GM12878 (cell line): ENCODE measurements at regions not wholly inside any gene's neighbourhood (a gene's known extent, or its start where the extent isn't known, plus 50 kb on each side); places are given as distances from the start of the nearest gene placed in this dataset.

Source experiments
- ATAC-seq: fragments of 200-7000 bp; cut with Tn5 transposase; 3 replicates; pipeline ENCODE4 v1.9.1; 2020; ENCODE audit warnings: mild to moderate bottlenecking, moderate library complexity
- BruUV-seq: library from RNA; stranded (reverse); fragments of 400-500 nt; replicated peaks from 2 replicates; lab custom pipeline; 2021; lab: Mats Ljungman, UMichigan
- CTCF ChIA-PET: fragments of 300-600 bp; sonication (Branson Sonifier 250); formaldehyde crosslinking; extraction: SDS; loops from one replicate; lab custom pipeline; 2021; ENCODE audit warnings: inconsistent platforms; lab: Yijun Ruan, JAX
- POLR2A ChIA-PET: fragments of 350-600 bp; formaldehyde crosslinking; extraction: SDS; loops from one replicate; lab custom pipeline; 2021; ENCODE audit warnings: inconsistent platforms; lab: Charles Lee
- RAD21 ChIA-PET: fragments of 300-600 bp; sonication (Branson Sonifier 250); formaldehyde crosslinking; loops from one replicate; lab custom pipeline; 2023; ENCODE audit warnings: antibody characterized with exemption; ENCODE audit not compliant: unreplicated experiment; lab: Charles Lee
- SMC1A ChIA-PET: fragments of 300-600 bp; sonication (Branson Sonifier 250); formaldehyde crosslinking; loops from one replicate; lab custom pipeline; 2023; ENCODE audit not compliant: unreplicated experiment, uncharacterized antibody; lab: Charles Lee
- DNase-seq: peaks from one replicate; pipeline ENCODE4 v3.0.0-alpha.2; 2011; ENCODE audit warnings: low read depth, low spot score
- FAIRE-seq: peaks from 3 replicates; lab custom pipeline; 2011; peaks lifted over from hg19 to GRCh38; lab: Jason Lieb, UNC
- H2AFZ ChIP-seq: 2 replicates; pipeline ENCODE4 v1.6.0; 2011; ENCODE audit warnings: low read depth, low read length, control low read depth; ENCODE audit not compliant: control insufficient read depth
- H3K27ac ChIP-seq: 2 replicates; pipeline ENCODE4 v1.5.1; 2011; ENCODE audit warnings: control low read depth; ENCODE audit not compliant: control insufficient read depth, insufficient read depth
- H3K27me3 ChIP-seq, 2 experiments: replicated peaks in 1 of 2; 2 replicates each; pipeline versions ENCODE4 v1.6.0 to v1.6.1; 2011; ENCODE audit warnings: low read length in 1 of 2; ENCODE audit not compliant: control insufficient read depth in 2 of 2, insufficient read depth in 2 of 2
- H3K36me3 ChIP-seq, 2 experiments: 2 replicates each; pipeline ENCODE4 v1.5.1; 2011; ENCODE audit warnings: low read length in 1 of 2; ENCODE audit not compliant: control insufficient read depth in 2 of 2, insufficient read depth in 2 of 2
- H3K4me1 ChIP-seq: 2 replicates; pipeline ENCODE4 v1.6.1; 2011; ENCODE audit warnings: mild to moderate bottlenecking, low read length, moderate library complexity, mixed read lengths; ENCODE audit not compliant: control insufficient read depth, insufficient read depth
- H3K4me2 ChIP-seq: 2 replicates; pipeline ENCODE4 v1.6.0; 2011; ENCODE audit warnings: control low read depth; ENCODE audit not compliant: control insufficient read depth, insufficient read depth
- H3K4me3 ChIP-seq: fragments of 200-600 bp; sonication (generic); 2 replicates; pipeline ENCODE4 v1.5.1; 2016
- H3K79me2 ChIP-seq: 2 replicates; pipeline ENCODE4 v1.6.0; 2011; ENCODE audit warnings: low read length; ENCODE audit not compliant: control insufficient read depth, insufficient read depth
- H3K9ac ChIP-seq: 2 replicates; pipeline ENCODE4 v1.8.0; 2011; ENCODE audit warnings: low read length, control low read depth, mixed read lengths; ENCODE audit not compliant: control insufficient read depth, insufficient read depth
- H3K9me3 ChIP-seq: replicated peaks from 3 replicates; pipeline ENCODE4 v1.5.1; 2011; ENCODE audit warnings: mild to moderate bottlenecking, low read length; ENCODE audit not compliant: control insufficient read depth, insufficient read depth
- H4K20me1 ChIP-seq: 2 replicates; pipeline ENCODE4 v1.6.0; 2011; ENCODE audit not compliant: control insufficient read depth, insufficient read depth
- ATF2 ChIP-seq: IDR thresholded peaks from 2 replicates; pipeline ENCODE4 v1.6.1; 2012; ENCODE audit warnings: low read length, inconsistent platforms
- BCL3 ChIP-seq: IDR thresholded peaks from 2 replicates; pipeline ENCODE4 v1.6.1; 2011; ENCODE audit warnings: borderline replicate concordance, low read depth, mild to moderate bottlenecking, moderate library complexity, low read length; ENCODE audit not compliant: insufficient read depth, poor library complexity, severe bottlenecking
- CBX5 ChIP-seq: sonication (generic); IDR thresholded peaks from 2 replicates; pipeline ENCODE4 v1.6.1; 2016; ENCODE audit warnings: low read depth, moderate library complexity, mild to moderate bottlenecking, inconsistent platforms
- MTA3 ChIP-seq: IDR thresholded peaks from 2 replicates; pipeline ENCODE4 v1.6.1; 2012; ENCODE audit warnings: low read length, inconsistent platforms, borderline replicate concordance
- NR2F1 ChIP-seq: fragments of 450-650 bp; conservative IDR thresholded peaks from 2 replicates; pipeline ENCODE4 v1.6.1; 2017; ENCODE audit warnings: mild to moderate bottlenecking
- PAX8 ChIP-seq: fragments of 450-650 bp; IDR thresholded peaks from 2 replicates; pipeline ENCODE4 v1.6.1; 2017; ENCODE audit warnings: mild to moderate bottlenecking, moderate library complexity
- POLR2AphosphoS2 ChIP-seq: IDR thresholded peaks from 2 replicates; pipeline ENCODE4 v1.6.1; 2011; ENCODE audit warnings: low read depth, mild to moderate bottlenecking, low read length, improper control_type of control experiment, moderate library complexity
- POLR2AphosphoS5 ChIP-seq: IDR thresholded peaks from 2 replicates; pipeline ENCODE4 v1.6.1; 2011; ENCODE audit warnings: mild to moderate bottlenecking, low read length, inconsistent platforms
- POU2F2 ChIP-seq: IDR thresholded peaks from 3 replicates; pipeline ENCODE4 v1.6.1; 2011; ENCODE audit warnings: low read depth, mild to moderate bottlenecking, low read length, borderline replicate concordance
- RAD21 ChIP-seq: IDR thresholded peaks from 2 replicates; pipeline ENCODE4 v1.6.1; 2011; ENCODE audit warnings: mild to moderate bottlenecking, low read depth, low read length, moderate library complexity; ENCODE audit not compliant: insufficient read depth
- RELA ChIP-seq: fragments of 450-650 bp; IDR thresholded peaks from 2 replicates; pipeline ENCODE4 v1.8.0; 2014; ENCODE audit warnings: borderline replicate concordance; ENCODE audit not compliant: partially characterized antibody
- RUNX3 ChIP-seq: IDR thresholded peaks from 2 replicates; pipeline ENCODE4 v1.6.1; 2012; ENCODE audit warnings: low read length, inconsistent platforms
- SIX5 ChIP-seq: IDR thresholded peaks from 2 replicates; pipeline ENCODE4 v1.6.1; 2011; ENCODE audit warnings: mild to moderate bottlenecking, low read depth, low read length, moderate library complexity; ENCODE audit not compliant: severe bottlenecking
- SMC3 ChIP-seq: IDR thresholded peaks from 2 replicates; pipeline ENCODE4 v1.6.1; 2011; ENCODE audit warnings: low read length, improper control_type of control experiment, borderline replicate concordance
- STAT3 ChIP-seq: IDR thresholded peaks from 2 replicates; pipeline ENCODE4 v1.6.1; 2011; ENCODE audit warnings: low read depth, low read length, improper control_type of control experiment
- SUZ12 ChIP-seq: fragments of 200-600 bp; sonication (generic); IDR thresholded peaks from one replicate; pipeline ENCODE4 v1.6.1; 2018; ENCODE audit warnings: antibody characterized with exemption, mild to moderate bottlenecking; ENCODE audit not compliant: unreplicated experiment
- TCF12 ChIP-seq: IDR thresholded peaks from 2 replicates; pipeline ENCODE4 v1.6.1; 2011; ENCODE audit warnings: low read depth, mild to moderate bottlenecking, low read length
- YY1 ChIP-seq: IDR thresholded peaks from 2 replicates; pipeline ENCODE4 v1.6.1; 2011; ENCODE audit warnings: low read depth, mild to moderate bottlenecking, low read length
- ZSCAN29 ChIP-seq: fragments of 450-650 bp; IDR thresholded peaks from 2 replicates; pipeline ENCODE4 v1.6.1; 2017; ENCODE audit warnings: mild to moderate bottlenecking, moderate library complexity
- WGBS: methylation state at CpG from one replicate; pipeline ENCODE4 v1.1.6; 2016; ENCODE audit warnings: low lambda C conversion rate; ENCODE audit not compliant: insufficient replicate concordance, insufficient coverage; ENCODE audit errors: missing lambda C conversion rate; 5-methylcytosine and 5-hydroxymethylcytosine counted together
- in situ Hi-C: fragments of 300-500 bp; cut with MboI; formaldehyde crosslinking; loops from 9 replicates; pipeline ENCODE4 v1.14.3; 2018; ENCODE audit warnings: mixed read lengths
- intact Hi-C: fragments of 100-400 bp; cut with micrococcal nuclease; formaldehyde crosslinking; loops from one replicate; pipeline ENCODE4 v1.14.2; 2022; ENCODE audit not compliant: unreplicated experiment

GRCh38 chr9:92173318-92173717, 58.1 kb upstream of the SPTLC1 start:
- no TSS peak for BruUV-seq
- CTCF ChIA-PET = interaction anchor here (0.5 to 2.8 kb wide), 2 partner anchors 20 to 33 kb away, joined by 3 to 15 read pairs; no protein-coding TSS in a partner anchor
- H3K4me3 ChIP-seq = no peak overlapping the region

GRCh38 chr9:92171822-92172221, 56.6 kb upstream of the SPTLC1 start:
- ChIA-PET POLR2A (no interaction called here), CTCF (interaction anchor here (2.8 kb wide), 1 partner anchor 31 kb away, joined by 15 read pairs; no protein-coding TSS in a partner anchor), SMC1A (no interaction called here), RAD21 (no interaction called here)
- Histone ChIP-seq H3K27ac (no peak overlapping the region), H3K27me3 (no peaks in the 10 kb centered on the region), H3K4me1 (peaks cover 8% of the 10 kb centered on the region; the same call in 1 of the 2 replicates), H3K4me3 (no peak overlapping the region), H3K9ac (no peak overlapping the region), H3K4me2 (no peak overlapping the region), H3K9me3 (peaks cover 6% of the 10 kb centered on the region), H3K79me2 (no peaks in the 10 kb centered on the region), H3K36me3 (no peaks in the 10 kb centered on the region), H4K20me1 (no peaks in the 10 kb centered on the region), H2AFZ (no peak overlapping the region)
- no TSS peak for BruUV-seq
- intact Hi-C loops (no loop called here), in situ Hi-C loops (no loop called here)
- no peak for DNase-seq
- no peak for ATAC-seq
- WGBS = 36% methylated on average over 9 of the region's 9 CpGs
- FAIRE-seq = no peak
- TF ChIP-seq BCL3 (no peak), POU2F2 (no peak), POLR2AphosphoS5 (no peak), YY1 (no peak), RELA (no peak), NR2F1 (no peak), SUZ12 (no peak), SIX5 (no peak), PAX8 (no peak), POLR2AphosphoS2 (no peak), ATF2 (no peak), SMC3 (no peak), STAT3 (no peak), ZSCAN29 (no peak), MTA3 (no peak)

More at GRCh38 chr9:92173318-92173717, 58.1 kb upstream of the SPTLC1 start:
- RAD21 ChIA-PET = interaction anchor here (0.7 kb wide), 1 partner anchor 35 kb away, joined by 3 read pairs; no protein-coding TSS in a partner anchor
- H3K9me3 ChIP-seq = peaks cover 6% of the 10 kb centered on the region
- POLR2A ChIA-PET = no interaction called here
- TF ChIP-seq CBX5 = peak; percentile 71; the same call in 1 of the 2 replicates
- TF ChIP-seq RAD21 = no peak
- no peak for TF ChIP-seq STAT3
- peak; percentile 38; the same call in 1 of the 2 replicates for TF ChIP-seq RUNX3
- 0 out of 2 replicates have a peak, but pooled peaks have one; percentile 27 for TF ChIP-seq TCF12
- TF ChIP-seq, all 136 proteins: peak for 3
- Histone ChIP-seq H3K79me2 (no peaks in the 10 kb centered on the region), H3K4me2 (no peak overlapping the region), H3K27ac (no peak overlapping the region), H2AFZ (no peak overlapping the region), H3K36me3 (no peaks in the 10 kb centered on the region), H3K4me1 (peaks cover 8% of the 10 kb centered on the region; the same call in 1 of the 2 replicates), H3K9ac (no peak overlapping the region), H4K20me1 (no peaks in the 10 kb centered on the region), H3K27me3 (no peaks in the 10 kb centered on the region)
- intact Hi-C loops (no loop called here), in situ Hi-C loops (no loop called here)
- SMC1A ChIA-PET = no interaction called here
- DNase-seq = peak; percentile 15
- peak; percentile 92 for ATAC-seq
- WGBS = 59% methylated on average over 7 of the region's 7 CpGs
- FAIRE-seq = peak; percentile 23
